HCT116 (cell line): ENCODE measurements at regions not wholly inside any gene's neighbourhood (a gene's known extent, or its start where the extent isn't known, plus 50 kb on each side); places are given as distances from the start of the nearest gene placed in this dataset.

Source experiments
- CEBPB ChIP-seq: IDR thresholded peaks from 2 replicates; pipeline ENCODE4 v1.6.1; 2012; ENCODE audit warnings: low read depth
- EGR1 ChIP-seq: IDR thresholded peaks from 2 replicates; pipeline ENCODE4 v1.6.1; 2012; ENCODE audit warnings: low read depth
- EZH2 ChIP-seq: fragments of 200-600 bp; sonication (generic); IDR thresholded peaks from 2 replicates; pipeline ENCODE4 v1.6.1; 2017; ENCODE audit warnings: antibody characterized with exemption, mixed run types
- EZH2phosphoT487 ChIP-seq: fragments of 200-600 bp; IDR thresholded peaks from 2 replicates; pipeline ENCODE4 v1.6.1; 2018; ENCODE audit warnings: antibody characterized with exemption, borderline replicate concordance
- POLR2A ChIP-seq: IDR thresholded peaks from 2 replicates; pipeline ENCODE4 v1.7.0; 2011; ENCODE audit warnings: borderline replicate concordance; ENCODE audit not compliant: insufficient read depth, insufficient read length; ENCODE audit errors: extremely low read depth
- POLR2AphosphoS5 ChIP-seq: IDR thresholded peaks from 2 replicates; pipeline ENCODE4 v1.6.1; 2011; ENCODE audit warnings: mild to moderate bottlenecking, low read depth, low read length, moderate library complexity
- RAD21 ChIP-seq: IDR thresholded peaks from 2 replicates; pipeline ENCODE4 v1.6.1; 2012; ENCODE audit warnings: low read depth, mild to moderate bottlenecking
- YY1 ChIP-seq: IDR thresholded peaks from 2 replicates; pipeline ENCODE4 v1.6.1; 2011; ENCODE audit warnings: low read length, low read depth, moderate library complexity, mild to moderate bottlenecking; ENCODE audit not compliant: insufficient replicate concordance; ENCODE audit errors: extremely low read depth
- ZNF274 ChIP-seq: fragments of 200-500 bp; sonication (Bioruptor generic); IDR thresholded peaks from 2 replicates; pipeline ENCODE4 v1.6.1; 2014; ENCODE audit warnings: mild to moderate bottlenecking, low read depth, low read length, inconsistent platforms
- TF ChIP-seq, protein P1 (sequence below): IDR thresholded peaks from 2 replicates; pipeline ENCODE4 v1.6.1; 2012; ENCODE audit warnings: low read depth
- TF ChIP-seq, protein P2 (sequence below), 3 experiments: fragments of 200-600 bp in 1 of 3; sonication (generic) in 1 of 3; IDR thresholded peaks in 2 of 3; conservative IDR thresholded peaks in 1 of 3; 2 replicates each; pipeline ENCODE4 v1.5.1; 2012 to 2017; ENCODE audit warnings: low read depth in 2 of 3, low read length in 2 of 3, antibody characterized with exemption in 1 of 3, borderline replicate concordance in 1 of 3, control low read depth in 1 of 3, mild to moderate bottlenecking in 1 of 3, mixed read lengths in 1 of 3, mixed run types in 1 of 3, moderate library complexity in 1 of 3; ENCODE audit not compliant: insufficient read depth in 1 of 3

DNA sequence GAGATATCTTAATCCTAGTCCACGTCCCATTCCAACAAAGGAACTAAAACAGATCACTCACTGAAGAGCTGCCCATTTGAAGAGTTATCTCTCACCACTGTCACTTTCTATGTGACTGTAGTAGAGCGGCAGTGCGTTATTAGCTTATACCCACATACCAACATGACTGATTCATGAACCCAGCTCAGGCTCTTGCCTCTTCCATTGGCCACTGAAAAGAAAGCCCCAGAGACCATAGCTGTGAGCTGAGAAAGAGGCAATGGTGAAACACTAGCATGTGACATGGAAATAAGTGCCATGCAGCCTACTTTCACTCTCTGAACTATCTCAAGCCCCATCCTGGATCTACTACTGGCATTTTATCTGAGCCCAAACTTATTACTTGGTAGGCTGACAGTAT is 151.7 kb upstream of the MOCS2 start:
- TF ChIP-seq, protein P1, sequence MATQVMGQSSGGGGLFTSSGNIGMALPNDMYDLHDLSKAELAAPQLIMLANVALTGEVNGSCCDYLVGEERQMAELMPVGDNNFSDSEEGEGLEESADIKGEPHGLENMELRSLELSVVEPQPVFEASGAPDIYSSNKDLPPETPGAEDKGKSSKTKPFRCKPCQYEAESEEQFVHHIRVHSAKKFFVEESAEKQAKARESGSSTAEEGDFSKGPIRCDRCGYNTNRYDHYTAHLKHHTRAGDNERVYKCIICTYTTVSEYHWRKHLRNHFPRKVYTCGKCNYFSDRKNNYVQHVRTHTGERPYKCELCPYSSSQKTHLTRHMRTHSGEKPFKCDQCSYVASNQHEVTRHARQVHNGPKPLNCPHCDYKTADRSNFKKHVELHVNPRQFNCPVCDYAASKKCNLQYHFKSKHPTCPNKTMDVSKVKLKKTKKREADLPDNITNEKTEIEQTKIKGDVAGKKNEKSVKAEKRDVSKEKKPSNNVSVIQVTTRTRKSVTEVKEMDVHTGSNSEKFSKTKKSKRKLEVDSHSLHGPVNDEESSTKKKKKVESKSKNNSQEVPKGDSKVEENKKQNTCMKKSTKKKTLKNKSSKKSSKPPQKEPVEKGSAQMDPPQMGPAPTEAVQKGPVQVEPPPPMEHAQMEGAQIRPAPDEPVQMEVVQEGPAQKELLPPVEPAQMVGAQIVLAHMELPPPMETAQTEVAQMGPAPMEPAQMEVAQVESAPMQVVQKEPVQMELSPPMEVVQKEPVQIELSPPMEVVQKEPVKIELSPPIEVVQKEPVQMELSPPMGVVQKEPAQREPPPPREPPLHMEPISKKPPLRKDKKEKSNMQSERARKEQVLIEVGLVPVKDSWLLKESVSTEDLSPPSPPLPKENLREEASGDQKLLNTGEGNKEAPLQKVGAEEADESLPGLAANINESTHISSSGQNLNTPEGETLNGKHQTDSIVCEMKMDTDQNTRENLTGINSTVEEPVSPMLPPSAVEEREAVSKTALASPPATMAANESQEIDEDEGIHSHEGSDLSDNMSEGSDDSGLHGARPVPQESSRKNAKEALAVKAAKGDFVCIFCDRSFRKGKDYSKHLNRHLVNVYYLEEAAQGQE, result no peak
- TF ChIP-seq RAD21 (no peak), POLR2AphosphoS5 (no peak), EZH2 (no peak), POLR2A (no peak), EGR1 (no peak), ZNF274 (no peak), EZH2phosphoT487 (no peak), CEBPB (no peak), YY1 (no peak)
- TF ChIP-seq, protein P2, sequence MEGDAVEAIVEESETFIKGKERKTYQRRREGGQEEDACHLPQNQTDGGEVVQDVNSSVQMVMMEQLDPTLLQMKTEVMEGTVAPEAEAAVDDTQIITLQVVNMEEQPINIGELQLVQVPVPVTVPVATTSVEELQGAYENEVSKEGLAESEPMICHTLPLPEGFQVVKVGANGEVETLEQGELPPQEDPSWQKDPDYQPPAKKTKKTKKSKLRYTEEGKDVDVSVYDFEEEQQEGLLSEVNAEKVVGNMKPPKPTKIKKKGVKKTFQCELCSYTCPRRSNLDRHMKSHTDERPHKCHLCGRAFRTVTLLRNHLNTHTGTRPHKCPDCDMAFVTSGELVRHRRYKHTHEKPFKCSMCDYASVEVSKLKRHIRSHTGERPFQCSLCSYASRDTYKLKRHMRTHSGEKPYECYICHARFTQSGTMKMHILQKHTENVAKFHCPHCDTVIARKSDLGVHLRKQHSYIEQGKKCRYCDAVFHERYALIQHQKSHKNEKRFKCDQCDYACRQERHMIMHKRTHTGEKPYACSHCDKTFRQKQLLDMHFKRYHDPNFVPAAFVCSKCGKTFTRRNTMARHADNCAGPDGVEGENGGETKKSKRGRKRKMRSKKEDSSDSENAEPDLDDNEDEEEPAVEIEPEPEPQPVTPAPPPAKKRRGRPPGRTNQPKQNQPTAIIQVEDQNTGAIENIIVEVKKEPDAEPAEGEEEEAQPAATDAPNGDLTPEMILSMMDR (IDR thresholded peaks at IDR 0.05 in 2 of 3, conservative IDR thresholded peaks at IDR 0.05 in 1 of 3; ENCODE audit: borderline replicate concordance in 1 of 3, insufficient read depth in 1 of 3, low read depth in 2 of 3, low read length in 2 of 3), result no peak
